Thyroid gland (tissue), 4 donors: ENCODE measurements at regions not wholly inside any gene's neighbourhood (a gene's known extent, or its start where the extent isn't known, plus 50 kb on each side); places are given as distances from the start of the nearest gene placed in this dataset.

ENCODE experiments used
- DNase-seq, 2 donors: peaks; one replicate each; pipeline ENCODE4 v3.0.0-alpha.2; 2019
- H3K27ac ChIP-seq, 3 donors: fragments of 200-600 bp; sonication (generic); 1 replicate in 2 of 3; 2 replicates in 1 of 3; pipeline ENCODE4 v1.5.1; 2016 to 2019; ENCODE audit warnings: mild to moderate bottlenecking in 1 of 3, moderate library complexity in 1 of 3
- H3K27me3 ChIP-seq: fragments of 200-600 bp; sonication (generic); one replicate; pipeline ENCODE4 v1.5.1; 2019
- H3K36me3 ChIP-seq, 2 donors: fragments of 200-600 bp; sonication (generic); one replicate each; pipeline ENCODE4 v1.5.1; 2016 to 2019
- H3K4me1 ChIP-seq, 2 donors: fragments of 200-600 bp; sonication (generic); one replicate each; pipeline ENCODE4 v1.5.1; 2017 to 2019
- H3K4me3 ChIP-seq, 3 donors: fragments of 200-600 bp; sonication (generic); replicated peaks in 1 of 3; 1 replicate in 2 of 3; 2 replicates in 1 of 3; pipeline ENCODE4 v1.5.1; 2016; ENCODE audit warnings: mild to moderate bottlenecking in 1 of 3
- H3K9me3 ChIP-seq: fragments of 200-600 bp; sonication (generic); one replicate; pipeline ENCODE4 v1.5.1; 2017
- CTCF ChIP-seq, 6 experiments: fragments of 200-600 bp in 3 of 6; fragments of 450-650 bp in 3 of 6; sonication (generic) in 3 of 6; IDR thresholded peaks; one replicate each; pipeline ENCODE4 v1.5.1; 2016 to 2019; ENCODE audit warnings: antibody characterized with exemption in 6 of 6, mild to moderate bottlenecking in 2 of 6, inconsistent platforms in 1 of 6, moderate library complexity in 1 of 6
- POLR2A ChIP-seq, 2 donors: fragments of 450-650 bp; IDR thresholded peaks; one replicate each; pipeline ENCODE4 v1.6.1; 2017; ENCODE audit warnings: antibody characterized with exemption in 2 of 2, mild to moderate bottlenecking in 2 of 2, moderate library complexity in 1 of 2
- WGBS, 2 donors: methylation state at CpG; one replicate each; pipeline ENCODE4 v1.1.5; 2017; 5-methylcytosine and 5-hydroxymethylcytosine counted together
- intact Hi-C: fragments of 100-400 bp; cut with DNase I; formaldehyde crosslinking; loops from one replicate; pipeline ENCODE4 v1.15.1; 2023

GRCh38 chr15:23881291-23881690, 194.2 kb upstream of the NDN start:
- H3K36me3 ChIP-seq, result no peaks in the 10 kb centered on the region
- no peak overlapping the region for H3K27ac ChIP-seq
- no peaks in the 10 kb centered on the region for H3K9me3 ChIP-seq
- TF ChIP-seq POLR2A (IDR thresholded peaks at IDR 0.05) (no peak), CTCF (IDR thresholded peaks at IDR 0.05) (no peak)
- DNase-seq, result no peak
- WGBS, 2 donors, result 80 to 87% methylated on average over 8 to 9 of the region's 9 CpGs
- H3K4me3 ChIP-seq, result no peak overlapping the region
- intact Hi-C loops, result no loop called here
- H3K4me1 ChIP-seq, result no peaks in the 10 kb centered on the region
- no peaks in the 10 kb centered on the region for H3K27me3 ChIP-seq

- WGBS, 2 donors, result 62 to 67% methylated on average over 2 of the region's 2 CpGs
- TF ChIP-seq POLR2A (IDR thresholded peaks at IDR 0.05) (no peak), CTCF (IDR thresholded peaks at IDR 0.05) (no peak)
Measured at GRCh38 chr15:23890218-23890617, 203.1 kb upstream of the NDN start.

GRCh38 chr15:23897091-23897490, 210.0 kb upstream of the NDN start:
- intact Hi-C loops, result no loop called here
- no peak overlapping the region for H3K4me3 ChIP-seq
- 47 to 68% methylated on average over 6 of the region's 6 CpGs for WGBS, 2 donors

More at GRCh38 chr15:23890218-23890617, 203.1 kb upstream of the NDN start:
- H3K27me3 ChIP-seq, result no peaks in the 10 kb centered on the region
- H3K27ac ChIP-seq, result no peak overlapping the region
- no peak for DNase-seq
- H3K36me3 ChIP-seq, result no peaks in the 10 kb centered on the region
- H3K4me1 ChIP-seq, result no peaks in the 10 kb centered on the region
- no peak overlapping the region for H3K4me3 ChIP-seq
- intact Hi-C loops, result no loop called here
- H3K9me3 ChIP-seq, result no peaks in the 10 kb centered on the region

GRCh38 chr15:23897531-23897930, 210.4 kb upstream of the NDN start:
- no peak overlapping the region for H3K27ac ChIP-seq
- H3K4me1 ChIP-seq, result no peaks in the 10 kb centered on the region
- H3K27me3 ChIP-seq, result no peaks in the 10 kb centered on the region
- peak; percentile 15 to 16 for DNase-seq
- intact Hi-C loops, result no loop called here
- TF ChIP-seq POLR2A (IDR thresholded peaks at IDR 0.05) (no peak), CTCF (IDR thresholded peaks at IDR 0.05) (no peak)
- H3K9me3 ChIP-seq, result no peaks in the 10 kb centered on the region
- no peak overlapping the region for H3K4me3 ChIP-seq
- WGBS, 2 donors, result 54 to 57% methylated on average over 14 to 24 of the region's 24 CpGs
- no peaks in the 10 kb centered on the region for H3K36me3 ChIP-seq

More at GRCh38 chr15:23897091-23897490, 210.0 kb upstream of the NDN start:
- H3K9me3 ChIP-seq, result no peaks in the 10 kb centered on the region
- DNase-seq, result no peak
- no peak overlapping the region for H3K27ac ChIP-seq
- H3K27me3 ChIP-seq, result no peaks in the 10 kb centered on the region
- TF ChIP-seq POLR2A (IDR thresholded peaks at IDR 0.05) (no peak), CTCF (IDR thresholded peaks at IDR 0.05) (no peak)
- no peaks in the 10 kb centered on the region for H3K4me1 ChIP-seq
- H3K36me3 ChIP-seq, result no peaks in the 10 kb centered on the region

- no peak overlapping the region for H3K4me3 ChIP-seq
- H3K27ac ChIP-seq, result no peak overlapping the region
- H3K9me3 ChIP-seq, result no peaks in the 10 kb centered on the region
- H3K4me1 ChIP-seq, result no peaks in the 10 kb centered on the region
- 26 to 45% methylated on average over 2 of the region's 2 CpGs for WGBS, 2 donors
- H3K27me3 ChIP-seq, result no peaks in the 10 kb centered on the region
- intact Hi-C loops, result no loop called here
- no peaks in the 10 kb centered on the region for H3K36me3 ChIP-seq
- no peak for TF ChIP-seq POLR2A (IDR thresholded peaks at IDR 0.05)
- no peak for TF ChIP-seq CTCF (IDR thresholded peaks at IDR 0.05)
- no peak for DNase-seq
Measured at GRCh38 chr15:23910030-23910429, 222.9 kb upstream of the NDN start.
